HG03439 (cell line): ENCODE measurements at regions not wholly inside any gene's neighbourhood (a gene's known extent, or its start where the extent isn't known, plus 50 kb on each side); places are given as distances from the start of the nearest gene placed in this dataset.

Source experiments
- ATAC-seq: cut with Tn5 transposase; IDR thresholded peaks from one replicate; pipeline ENCODE4 v1.9.1; 2021; ENCODE audit warnings: mild to moderate bottlenecking, moderate library complexity; ENCODE audit not compliant: unreplicated experiment

DNA sequence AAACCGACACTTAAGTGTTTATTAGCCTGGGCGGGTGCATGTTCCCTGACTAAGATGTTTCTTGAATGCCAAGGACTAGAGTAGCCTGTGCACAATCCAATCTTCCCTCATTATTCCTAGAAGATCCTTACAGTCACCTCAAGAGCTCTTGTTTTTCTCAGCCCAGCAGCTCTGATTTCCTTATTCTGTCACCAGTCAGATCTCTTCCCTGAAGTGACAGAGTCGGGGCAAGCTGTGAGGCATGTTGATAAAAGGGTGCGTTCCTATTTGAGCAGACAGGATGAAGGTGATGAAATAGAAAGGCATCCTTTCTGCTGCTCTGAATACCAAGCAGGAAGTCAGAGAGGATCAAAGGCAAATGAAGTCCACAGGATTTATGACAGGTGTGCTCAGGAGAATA, 125.6 kb upstream of the MCTP2 start:
- no peak for ATAC-seq

GRCh38 chr15:94100863-94101262, 130.5 kb upstream of the MCTP2 start:
- ATAC-seq: no peak

DNA sequence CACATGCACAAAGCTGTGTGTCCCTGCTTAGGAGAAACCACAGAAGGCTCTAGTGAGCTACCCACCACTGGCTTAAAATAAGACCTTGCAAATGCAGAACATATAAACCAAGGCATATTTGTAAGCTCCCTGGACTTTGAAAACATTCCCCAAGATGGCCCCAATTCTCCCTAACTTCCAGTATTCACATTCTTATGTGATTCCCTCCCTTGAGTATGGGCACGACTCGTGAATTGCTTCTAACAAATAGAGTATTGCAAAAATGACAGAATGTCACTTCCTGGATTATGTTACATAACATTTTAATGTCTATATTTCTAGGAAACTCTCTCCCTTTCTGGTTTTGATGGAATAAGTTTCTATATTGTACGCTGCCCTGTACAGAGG, 131.8 kb upstream of the MCTP2 start:
- ATAC-seq: no peak

DNA sequence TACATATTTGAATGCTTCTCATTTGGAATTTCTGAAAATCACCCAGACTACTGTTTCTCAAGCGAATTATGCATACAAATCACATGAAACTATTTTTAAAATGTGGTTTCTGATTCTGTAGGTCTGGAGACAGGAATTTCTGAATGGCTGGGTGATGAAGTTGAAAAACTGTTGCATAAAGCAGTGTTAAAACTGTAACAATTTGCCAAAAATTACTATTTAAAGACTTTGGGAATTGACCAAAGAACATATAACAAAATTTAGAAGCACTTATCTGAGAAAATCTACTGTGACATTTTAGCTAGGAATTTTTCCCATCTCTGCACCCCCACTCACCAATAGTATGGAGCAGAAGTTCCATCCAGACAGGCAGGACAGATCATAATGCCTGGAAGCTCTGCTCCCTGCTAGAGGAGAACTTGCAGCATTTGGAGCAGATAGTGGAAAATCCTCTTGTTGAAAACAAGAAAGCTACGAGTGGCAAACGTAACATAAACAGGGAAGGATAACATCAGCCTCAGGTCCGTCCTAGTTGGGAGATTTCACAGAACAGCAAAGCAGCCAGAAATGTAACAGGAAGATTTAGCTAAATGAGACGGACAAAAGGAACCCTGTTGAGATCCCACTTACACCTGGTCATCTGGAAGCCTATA, 132.3 kb upstream of the MCTP2 start:
- no peak for ATAC-seq

DNA sequence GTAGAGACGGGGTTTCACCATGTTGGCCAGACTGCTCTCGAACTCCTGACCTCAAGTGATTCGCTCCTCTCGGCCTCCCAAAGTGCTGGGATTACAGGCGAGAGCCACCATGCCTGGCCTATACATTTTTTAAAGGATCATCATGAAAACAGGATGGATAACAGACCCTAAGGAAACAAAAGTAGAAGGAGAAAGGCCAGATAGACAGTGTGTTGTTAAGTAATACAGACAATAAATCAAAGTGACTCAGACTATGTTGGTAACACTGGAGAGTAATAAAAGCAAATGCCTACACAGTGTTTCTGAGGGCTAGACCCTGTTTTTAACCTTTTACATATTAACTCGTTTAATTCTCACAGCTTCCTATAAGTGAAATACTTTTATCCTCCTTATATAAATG, 133.8 kb upstream of the MCTP2 start:
- no peak for ATAC-seq

DNA sequence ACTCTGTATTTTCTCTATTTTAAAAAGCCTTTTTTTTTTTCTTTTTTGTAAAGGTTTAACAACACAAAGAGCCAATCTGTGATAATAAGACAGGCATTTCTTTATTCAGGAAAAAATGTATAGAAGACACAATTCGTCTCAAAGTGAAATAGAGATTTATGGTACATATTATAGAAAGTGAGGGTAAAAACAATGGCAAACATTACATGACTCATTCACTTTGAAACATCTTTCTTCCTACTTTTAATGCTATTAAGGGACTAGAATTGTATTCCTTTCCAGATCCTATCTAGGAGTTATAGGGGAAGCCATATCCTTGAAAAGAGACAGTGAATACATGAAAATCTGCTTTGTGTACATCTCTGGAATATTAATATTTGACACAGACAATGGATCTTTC, 137.1 kb upstream of the MCTP2 start:
- no peak for ATAC-seq

- ATAC-seq: no peak
Measured at GRCh38 chr15:94086341-94086740, 145.0 kb upstream of the MCTP2 start.

DNA sequence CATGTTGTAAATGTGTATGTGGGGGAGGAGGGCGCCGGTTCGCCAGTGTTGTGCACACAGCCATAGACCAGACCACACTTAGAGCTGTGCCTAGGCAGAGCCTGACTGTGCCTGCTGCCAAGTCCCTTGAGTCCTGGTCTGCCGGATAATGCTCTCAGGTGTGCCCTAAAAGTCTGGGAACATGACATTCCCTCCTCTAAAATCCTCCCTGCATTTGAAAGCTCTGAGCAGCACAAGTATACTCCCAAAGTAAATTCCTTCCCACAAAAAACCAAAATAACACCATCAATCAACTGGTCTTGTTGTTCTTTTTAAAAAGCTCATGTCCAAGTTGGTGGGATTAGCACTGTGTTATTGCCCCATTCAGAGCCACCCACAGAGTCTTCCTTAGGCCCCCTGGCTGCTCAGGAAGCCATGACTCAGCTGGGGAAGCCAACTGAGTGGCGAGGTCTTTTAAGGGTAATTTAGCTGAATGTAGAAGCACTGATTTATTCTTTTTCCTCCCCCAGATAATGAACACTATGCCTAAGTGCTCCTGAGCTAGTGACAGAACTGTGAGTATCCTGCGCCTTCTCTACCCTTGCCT, 147.8 kb upstream of the MCTP2 start:
- no peak for ATAC-seq

DNA sequence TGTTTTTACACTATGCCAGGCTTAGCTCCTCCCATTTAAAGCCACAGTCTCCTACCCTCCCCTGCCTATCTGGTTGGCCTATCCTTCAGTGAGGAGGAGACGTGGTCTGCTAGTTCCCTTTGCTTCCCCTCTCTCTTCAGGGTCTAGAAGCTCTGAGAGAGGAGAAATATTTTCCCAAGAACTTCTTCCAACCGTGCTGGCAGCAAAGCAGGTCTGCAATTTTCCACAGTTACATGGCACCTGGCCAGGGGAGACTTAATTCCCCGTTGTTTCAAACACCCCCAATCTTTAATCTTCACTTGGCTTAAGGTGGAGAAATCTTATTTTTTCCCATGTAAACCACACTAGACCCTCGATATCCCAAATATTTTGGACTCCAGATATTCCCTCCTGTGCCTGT, 149.5 kb upstream of the MCTP2 start:
- no peak for ATAC-seq

DNA sequence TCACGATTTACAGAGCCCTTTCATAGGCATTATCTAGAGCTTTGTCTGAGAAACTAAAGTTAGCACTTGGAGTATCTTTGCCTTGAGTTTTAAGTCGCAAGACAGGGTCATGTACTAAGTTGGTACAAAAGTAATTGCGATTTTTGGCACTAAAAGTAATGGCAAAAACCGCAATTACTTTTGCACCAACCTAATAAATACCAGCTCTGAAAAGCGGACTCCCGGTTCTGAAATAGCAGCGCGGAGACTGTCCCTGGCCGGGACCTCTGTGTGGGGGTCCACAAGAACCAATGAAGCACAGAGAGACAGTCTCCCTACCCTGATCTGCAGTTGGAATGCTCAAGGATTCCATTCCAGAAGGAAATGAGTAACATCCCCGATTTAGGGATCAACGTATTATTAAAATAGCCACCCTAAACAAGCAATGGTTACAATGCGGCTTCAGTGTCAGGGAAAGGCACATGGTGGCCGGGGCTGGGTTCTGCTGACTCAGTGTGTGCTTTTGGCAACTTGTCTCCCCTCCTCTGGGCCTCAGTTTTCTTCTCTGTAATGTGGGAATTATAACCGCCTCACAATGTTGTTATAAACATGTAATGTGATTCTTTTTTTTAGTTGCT, 150.3 kb upstream of the MCTP2 start:
- no peak for ATAC-seq

DNA sequence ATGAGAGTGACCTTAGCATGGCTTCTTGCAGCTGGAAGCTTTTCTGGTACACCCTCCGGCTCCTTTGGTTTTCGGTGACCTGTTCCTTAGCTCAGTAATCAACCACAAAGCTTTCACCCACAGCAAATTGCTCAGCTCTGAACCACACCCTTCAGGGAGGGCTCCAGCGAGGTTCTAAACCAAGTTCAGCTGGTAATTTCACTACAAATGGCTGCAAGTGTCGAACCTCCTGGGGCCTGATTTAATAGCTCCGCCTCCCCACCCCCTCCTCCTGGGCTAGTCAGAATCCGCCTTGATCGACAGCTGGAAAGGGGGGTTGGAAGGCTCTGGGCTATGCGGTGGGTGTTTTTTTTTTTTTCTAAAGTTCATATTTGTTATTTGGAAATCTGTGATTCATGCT, 150.9 kb upstream of the MCTP2 start:
- no peak for ATAC-seq

DNA sequence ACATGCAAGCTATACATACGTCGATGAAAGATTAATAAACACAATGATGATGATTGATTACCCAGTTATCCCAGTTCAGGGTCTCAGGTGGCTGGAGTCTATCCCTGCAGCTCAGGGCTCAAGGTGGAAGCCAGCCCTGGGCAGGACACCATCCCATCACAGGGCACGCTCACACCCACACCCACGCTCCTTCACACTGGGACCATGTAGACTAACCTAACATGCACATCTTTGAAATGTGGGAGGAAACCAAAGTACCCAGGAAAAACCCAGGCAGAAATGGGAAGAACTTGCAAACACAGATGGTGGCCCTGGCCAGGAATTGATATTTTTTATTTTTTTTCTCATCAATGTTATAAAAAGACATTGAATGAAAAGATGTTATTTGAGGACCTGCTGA, 151.4 kb upstream of the MCTP2 start:
- ATAC-seq: no peak

DNA sequence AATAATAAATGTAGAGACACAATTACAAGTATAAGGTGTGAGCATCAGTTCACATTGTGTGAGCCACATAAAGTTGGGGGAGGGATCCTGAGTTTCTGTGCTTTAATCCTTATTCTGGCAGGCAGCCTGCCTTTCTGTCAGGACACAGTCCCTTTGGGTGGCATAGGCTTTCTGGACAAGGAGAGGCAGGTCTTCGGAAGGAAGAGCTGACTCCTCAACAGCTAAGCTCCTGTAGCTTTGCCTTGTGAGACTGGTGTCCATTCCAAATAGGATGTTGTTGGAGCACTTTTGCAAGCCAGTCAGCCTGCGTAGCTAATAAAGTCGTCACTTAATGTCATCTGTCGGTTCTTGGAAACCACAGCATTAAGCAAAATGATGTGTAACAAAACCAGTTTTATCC, 151.9 kb upstream of the MCTP2 start:
- no peak for ATAC-seq

DNA sequence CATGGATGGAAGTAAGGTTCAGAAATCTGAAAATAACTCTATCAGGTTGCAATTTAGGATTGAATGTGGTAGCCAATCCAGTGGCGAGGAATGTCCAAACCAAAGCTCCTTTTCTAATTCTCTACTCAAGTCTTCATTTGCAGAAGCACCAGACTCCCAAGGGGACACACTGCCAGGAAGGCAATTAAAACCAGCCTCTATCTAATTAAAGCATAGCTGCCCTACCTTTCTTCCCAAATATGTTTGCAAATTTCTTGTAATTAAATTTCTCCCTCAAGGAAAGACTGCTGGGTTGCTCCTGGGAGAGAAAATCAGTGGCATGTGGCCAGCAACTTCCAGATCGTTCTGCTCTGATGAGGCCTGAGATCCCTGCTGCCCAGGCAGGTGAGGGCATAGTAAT, 153.4 kb upstream of the MCTP2 start:
- ATAC-seq: no peak

DNA sequence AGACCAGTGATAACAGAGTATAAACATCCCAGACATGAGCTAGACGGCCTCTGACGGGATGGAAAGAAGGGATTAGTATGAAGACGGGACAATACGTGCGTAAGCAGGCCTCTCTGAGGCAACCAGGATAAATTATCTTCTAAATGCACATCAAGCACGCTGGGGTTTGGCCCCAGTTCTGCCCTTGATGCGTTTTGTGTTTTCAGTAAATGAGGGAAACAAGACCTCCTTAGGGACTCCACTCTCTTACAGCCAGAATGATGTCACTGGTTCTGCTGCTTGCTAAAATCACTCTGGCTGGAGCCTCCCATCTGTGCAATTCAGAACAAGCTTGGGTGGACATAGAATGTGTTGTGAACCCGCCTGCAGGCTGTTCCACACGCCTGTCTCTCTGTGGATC, 156.0 kb upstream of the MCTP2 start:
- no peak for ATAC-seq

DNA sequence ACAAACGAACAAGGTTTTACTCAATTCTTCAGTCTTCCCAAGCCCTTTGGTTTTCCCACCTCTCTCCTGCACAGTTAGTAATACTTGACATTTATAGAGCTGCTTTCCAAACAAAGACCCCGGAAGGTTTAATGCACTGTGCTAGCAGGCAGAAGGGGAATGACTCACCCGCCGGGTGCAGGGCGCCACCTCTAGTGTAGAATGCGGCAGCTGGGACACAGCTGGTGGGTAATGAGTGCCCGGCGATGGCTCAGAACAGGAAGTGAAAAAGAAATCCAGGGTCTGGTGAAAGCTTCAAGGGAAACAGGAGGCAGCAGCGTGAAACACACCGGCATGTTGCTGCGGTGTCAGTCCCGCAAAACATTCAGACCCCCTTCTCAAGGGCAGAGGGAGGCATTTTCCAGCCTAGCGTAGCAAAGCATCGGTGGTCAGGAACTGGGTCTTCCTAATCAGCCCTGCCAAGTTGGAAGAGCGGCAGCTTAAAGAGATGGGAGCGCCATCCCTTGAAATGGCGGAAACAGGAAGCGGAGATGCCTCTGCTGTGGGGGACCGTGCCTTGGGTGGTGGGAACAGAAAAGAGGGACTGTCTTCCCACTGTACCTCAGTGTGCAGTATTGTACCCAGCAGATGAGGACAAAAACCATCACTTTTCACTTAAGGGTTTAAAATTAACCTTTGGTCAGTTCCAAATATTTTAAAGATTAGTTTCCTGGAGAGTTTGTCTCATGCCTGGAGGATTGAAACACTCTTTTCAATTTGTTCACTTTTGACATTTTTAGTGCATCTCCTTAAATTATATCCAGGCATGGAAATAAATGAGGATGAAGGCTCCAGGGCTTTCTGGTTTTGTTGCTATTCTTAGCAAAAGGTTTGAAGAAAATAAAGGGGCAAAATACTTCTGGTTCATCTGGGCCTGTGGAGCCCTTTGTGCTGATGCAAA, 160.7 kb upstream of the MCTP2 start:
- no peak for ATAC-seq

DNA sequence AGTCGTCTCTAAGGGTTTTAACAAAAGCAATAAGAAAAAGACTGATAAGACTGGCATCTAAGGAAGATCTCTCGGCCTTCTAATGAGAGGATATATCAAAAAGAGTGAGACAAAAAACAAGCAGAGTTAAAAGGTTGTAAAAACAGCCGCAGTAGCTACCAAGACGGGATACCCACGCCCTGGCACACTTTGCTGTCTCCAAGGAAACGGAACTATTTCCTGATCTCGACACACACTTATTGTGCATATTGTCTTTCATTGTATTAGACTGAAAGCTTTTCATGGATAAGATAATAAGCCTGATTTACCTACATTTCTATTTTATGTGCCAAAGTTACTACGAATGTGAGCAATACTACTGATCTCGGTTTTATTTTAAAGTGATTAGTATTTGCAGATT, 161.5 kb upstream of the MCTP2 start:
- no peak for ATAC-seq

- no peak for ATAC-seq
Measured at GRCh38 chr15:94066811-94067210, 164.6 kb upstream of the MCTP2 start.

DNA sequence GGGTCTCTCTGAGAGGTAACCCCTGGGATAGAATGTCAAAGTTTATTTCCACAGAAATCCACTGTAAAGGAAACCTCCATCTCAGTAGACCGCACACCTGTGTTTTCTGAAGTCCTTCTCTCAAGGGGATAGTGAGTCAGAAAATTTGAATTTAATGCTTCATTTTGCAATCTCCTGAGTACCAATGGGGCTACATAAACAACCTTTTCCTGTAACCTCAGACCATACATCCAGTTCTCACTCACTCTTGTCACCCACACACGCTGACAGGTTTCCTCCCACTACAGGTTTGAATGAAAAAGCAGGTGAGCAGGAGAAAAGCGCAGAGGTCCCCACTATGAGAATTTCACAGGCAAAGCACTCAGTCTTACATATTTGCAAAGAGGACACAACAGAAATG, 165.3 kb upstream of the MCTP2 start:
- ATAC-seq: no peak

DNA sequence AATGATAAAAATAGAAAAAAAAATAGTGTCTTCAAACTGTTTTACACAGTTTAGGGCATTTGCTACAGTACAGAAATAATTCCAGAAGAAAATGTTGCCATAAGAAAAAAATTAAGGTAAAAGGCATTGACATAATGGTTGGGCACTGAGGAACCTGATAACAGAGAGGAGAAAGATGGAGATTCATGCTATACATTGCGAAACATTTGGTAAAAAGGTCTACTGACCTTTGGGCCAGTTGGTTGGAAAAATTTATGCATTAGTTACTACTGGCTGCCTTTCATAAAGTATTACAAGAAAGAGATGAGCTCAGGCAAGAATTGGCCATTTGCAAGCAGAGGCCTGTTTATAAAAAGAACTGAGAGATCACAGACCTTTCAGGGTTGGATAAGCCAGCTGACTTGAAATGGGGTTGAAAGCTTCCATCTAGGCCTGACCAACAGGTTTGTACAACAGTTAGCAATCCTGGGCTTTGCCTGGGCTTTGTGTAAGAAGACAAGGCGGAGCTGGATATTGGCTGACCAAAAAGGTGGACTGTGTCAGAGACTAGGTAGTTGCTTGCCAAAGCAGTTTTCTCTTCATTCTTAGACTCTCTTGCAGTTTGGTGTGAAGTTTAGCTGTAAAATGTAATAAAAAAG, 166.6 kb upstream of the MCTP2 start:
- no peak for ATAC-seq

GRCh38 chr15:94061041-94061440, 170.3 kb upstream of the MCTP2 start:
- ATAC-seq: no peak
